T-helper 22 cell (primary cell): ENCODE measurements at regions not wholly inside any gene's neighbourhood (a gene's known extent, or its start where the extent isn't known, plus 50 kb on each side); places are given as distances from the start of the nearest gene placed in this dataset.

Experiments used
- DNase-seq: peaks from one replicate; pipeline ENCODE4 v3.0.0-alpha.2; 2020; ENCODE audit warnings: low read depth

- DNase-seq: no peak
These were observed 810.2 kb downstream of the UQCRFS1 start for GRCh38 chr19:28402701-28403290.

- DNase-seq: no peak
These were observed 811.1 kb downstream of the UQCRFS1 start for GRCh38 chr19:28401739-28402424.

- DNase-seq: no peak
These were observed 811.8 kb downstream of the UQCRFS1 start for GRCh38 chr19:28400953-28401671.

GRCh38 chr19:28399187-28399586, 813.8 kb downstream of the UQCRFS1 start:
- no peak for DNase-seq

- DNase-seq: no peak
These were observed 815.2 kb downstream of the UQCRFS1 start for GRCh38 chr19:28397800-28398199.

GRCh38 chr19:28397306-28397705, 815.6 kb downstream of the UQCRFS1 start:
- no peak for DNase-seq

- DNase-seq: no peak
These were observed 816.6 kb downstream of the UQCRFS1 start for GRCh38 chr19:28396287-28396831.

GRCh38 chr19:28394725-28395124, 818.2 kb downstream of the UQCRFS1 start:
- DNase-seq: no peak

GRCh38 chr19:28393574-28394336, 819.2 kb downstream of the UQCRFS1 start:
- DNase-seq: no peak

GRCh38 chr19:28388988-28389387, 824.0 kb downstream of the UQCRFS1 start:
- DNase-seq: no peak

- DNase-seq: no peak
These were observed 825.4 kb downstream of the UQCRFS1 start for GRCh38 chr19:28387507-28387906.

GRCh38 chr19:28386470-28386869, 826.5 kb downstream of the UQCRFS1 start:
- no peak for DNase-seq

GRCh38 chr19:28386066-28386465, 826.9 kb downstream of the UQCRFS1 start:
- no peak for DNase-seq

- no peak for DNase-seq
These were observed 835.9 kb downstream of the UQCRFS1 start for GRCh38 chr19:28377077-28377476.

GRCh38 chr19:28374971-28375370, 838.0 kb downstream of the UQCRFS1 start:
- no peak for DNase-seq

GRCh38 chr19:28372576-28373247, 840.2 kb downstream of the UQCRFS1 start:
- no peak for DNase-seq

GRCh38 chr19:28367146-28367545, 845.8 kb downstream of the UQCRFS1 start:
- no peak for DNase-seq

- DNase-seq: no peak
These were observed 849.7 kb downstream of the UQCRFS1 start for GRCh38 chr19:28363254-28363653.

- DNase-seq: no peak
These were observed 853.2 kb downstream of the UQCRFS1 start for GRCh38 chr19:28359431-28360414.

GRCh38 chr19:28358633-28359032, 854.3 kb downstream of the UQCRFS1 start:
- DNase-seq: no peak
